Retinal pigment epithelial cell (primary cell): ENCODE measurements at regions not wholly inside any gene's neighbourhood (a gene's known extent, or its start where the extent isn't known, plus 50 kb on each side); places are given as distances from the start of the nearest gene placed in this dataset.

Source experiments
- DNase-seq: peaks from one replicate; pipeline ENCODE4 v3.0.0-alpha.2; 2010; ENCODE audit warnings: low read depth
- H3K4me3 ChIP-seq: 2 replicates; pipeline ENCODE4 v1.5.1; 2011; ENCODE audit warnings: mild to moderate bottlenecking, low read length, control low read depth, moderate library complexity
- TF ChIP-seq, protein P1 (sequence below): conservative IDR thresholded peaks from 2 replicates; pipeline ENCODE4 v1.5.1; 2011; ENCODE audit warnings: low read depth, low read length, control low read depth, inconsistent platforms

DNA sequence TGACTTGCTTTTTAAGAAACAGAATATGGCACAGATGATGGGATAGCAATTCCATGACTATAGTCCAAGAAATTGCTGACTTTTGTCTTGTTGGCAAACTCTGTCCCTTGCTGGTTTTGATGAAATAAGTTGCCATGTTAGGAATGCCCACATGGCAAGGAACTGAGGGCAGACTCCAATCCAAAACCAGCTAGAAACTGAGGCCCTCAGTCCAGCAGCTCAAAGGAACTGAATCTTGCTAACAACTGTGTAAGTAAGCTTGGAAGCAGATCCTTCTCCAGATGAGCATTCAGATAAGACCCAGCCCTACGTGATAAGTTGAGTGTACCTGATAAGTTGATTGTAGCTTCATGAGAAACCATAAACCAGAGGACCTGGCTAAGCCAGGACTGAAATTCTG, 64.3 kb upstream of the BMPER start:
- TF ChIP-seq, protein P1, sequence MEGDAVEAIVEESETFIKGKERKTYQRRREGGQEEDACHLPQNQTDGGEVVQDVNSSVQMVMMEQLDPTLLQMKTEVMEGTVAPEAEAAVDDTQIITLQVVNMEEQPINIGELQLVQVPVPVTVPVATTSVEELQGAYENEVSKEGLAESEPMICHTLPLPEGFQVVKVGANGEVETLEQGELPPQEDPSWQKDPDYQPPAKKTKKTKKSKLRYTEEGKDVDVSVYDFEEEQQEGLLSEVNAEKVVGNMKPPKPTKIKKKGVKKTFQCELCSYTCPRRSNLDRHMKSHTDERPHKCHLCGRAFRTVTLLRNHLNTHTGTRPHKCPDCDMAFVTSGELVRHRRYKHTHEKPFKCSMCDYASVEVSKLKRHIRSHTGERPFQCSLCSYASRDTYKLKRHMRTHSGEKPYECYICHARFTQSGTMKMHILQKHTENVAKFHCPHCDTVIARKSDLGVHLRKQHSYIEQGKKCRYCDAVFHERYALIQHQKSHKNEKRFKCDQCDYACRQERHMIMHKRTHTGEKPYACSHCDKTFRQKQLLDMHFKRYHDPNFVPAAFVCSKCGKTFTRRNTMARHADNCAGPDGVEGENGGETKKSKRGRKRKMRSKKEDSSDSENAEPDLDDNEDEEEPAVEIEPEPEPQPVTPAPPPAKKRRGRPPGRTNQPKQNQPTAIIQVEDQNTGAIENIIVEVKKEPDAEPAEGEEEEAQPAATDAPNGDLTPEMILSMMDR: no peak
- no peak for DNase-seq
- H3K4me3 ChIP-seq: no peak overlapping the region

DNA sequence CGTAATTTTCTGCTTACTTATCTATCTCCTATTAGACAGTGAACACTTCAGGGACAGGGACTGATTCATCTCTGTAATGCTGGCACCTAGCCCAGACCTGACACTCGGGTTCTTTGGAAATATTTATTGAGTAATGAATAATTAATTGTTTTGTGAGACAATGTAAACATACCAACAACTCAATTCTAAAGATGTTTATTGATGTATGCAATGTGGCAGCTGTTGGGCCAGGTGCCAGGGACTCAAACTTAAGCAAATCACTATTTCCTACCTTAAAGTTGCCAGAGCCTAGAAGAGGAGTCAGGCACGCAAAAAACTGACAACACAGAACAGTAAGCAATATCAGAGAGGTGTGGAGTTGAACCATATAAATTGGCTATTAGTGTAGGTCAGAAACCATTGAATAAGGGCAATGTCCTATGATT, 63.6 kb upstream of the BMPER start:
- no peak overlapping the region for H3K4me3 ChIP-seq
- TF ChIP-seq, protein P1: no peak
- no peak for DNase-seq

DNA sequence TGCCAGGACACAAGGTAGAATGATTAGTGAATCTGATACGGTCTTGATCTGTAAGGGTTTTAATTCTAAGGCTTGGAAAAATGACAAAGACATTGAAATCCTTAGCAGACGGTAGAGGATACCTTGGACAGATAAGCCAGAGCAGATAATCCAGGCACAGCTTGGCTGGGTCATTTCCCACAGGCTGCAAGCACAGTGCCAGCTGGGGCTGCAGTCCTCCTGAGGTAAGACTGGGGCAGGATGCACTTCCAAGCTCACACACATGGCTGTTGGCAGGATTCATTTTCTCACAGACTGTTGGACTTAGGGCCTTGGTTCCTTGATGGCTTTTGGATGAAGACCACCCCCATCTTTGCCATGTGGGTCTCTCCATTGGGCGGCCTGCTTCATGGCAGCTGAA, 63.2 kb upstream of the BMPER start:
- DNase-seq: no peak
- TF ChIP-seq, protein P1: no peak
- no peak overlapping the region for H3K4me3 ChIP-seq

DNA sequence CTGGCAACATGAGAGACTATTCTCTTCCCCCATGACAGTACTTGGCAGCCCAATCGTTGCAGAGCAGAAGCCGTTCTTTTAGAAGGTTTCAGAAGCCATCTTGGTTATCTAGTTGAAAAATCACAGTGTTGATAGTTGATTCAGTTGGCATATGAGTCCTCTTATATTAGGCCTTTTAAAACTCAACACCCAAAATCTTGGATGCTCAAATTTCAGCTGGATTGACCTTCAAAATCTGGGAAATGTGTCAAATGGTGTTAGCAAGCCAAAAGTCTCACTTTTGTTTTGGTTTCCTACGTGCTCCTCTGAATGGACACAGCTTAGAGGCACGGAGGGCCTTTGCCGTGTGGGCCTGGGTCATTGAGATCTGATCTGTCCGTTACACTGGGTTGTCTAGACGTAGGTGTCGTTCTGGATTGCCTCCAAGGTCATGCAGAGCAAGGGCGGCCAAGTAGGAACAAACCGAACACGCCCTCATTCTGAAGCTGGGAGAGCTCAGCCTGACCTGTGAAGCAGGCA, 59.3 kb upstream of the BMPER start:
- TF ChIP-seq, protein P1: no peak
- H3K4me3 ChIP-seq: no peak overlapping the region
- DNase-seq: no peak

DNA sequence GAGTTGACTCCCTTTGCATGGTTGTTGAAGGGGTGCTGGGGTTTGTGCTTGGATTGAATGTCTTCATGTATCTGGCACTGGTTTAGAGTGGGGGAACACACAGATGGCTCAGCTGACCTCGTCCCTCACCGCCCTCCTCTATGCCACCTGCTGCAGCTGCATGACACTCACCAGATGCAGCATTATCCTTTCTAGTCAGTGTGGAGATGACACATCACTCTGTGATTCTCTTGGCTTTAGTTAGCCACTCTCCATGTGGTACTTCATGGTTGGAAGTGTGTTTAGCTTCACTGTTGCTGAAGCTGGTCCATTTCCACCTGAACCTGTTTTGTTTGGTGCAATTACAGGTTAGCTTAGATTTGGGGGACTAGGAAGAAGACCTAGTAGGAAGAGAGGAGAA, 56.3 kb upstream of the BMPER start:
- TF ChIP-seq, protein P1: no peak
- DNase-seq: no peak
- no peak overlapping the region for H3K4me3 ChIP-seq

DNA sequence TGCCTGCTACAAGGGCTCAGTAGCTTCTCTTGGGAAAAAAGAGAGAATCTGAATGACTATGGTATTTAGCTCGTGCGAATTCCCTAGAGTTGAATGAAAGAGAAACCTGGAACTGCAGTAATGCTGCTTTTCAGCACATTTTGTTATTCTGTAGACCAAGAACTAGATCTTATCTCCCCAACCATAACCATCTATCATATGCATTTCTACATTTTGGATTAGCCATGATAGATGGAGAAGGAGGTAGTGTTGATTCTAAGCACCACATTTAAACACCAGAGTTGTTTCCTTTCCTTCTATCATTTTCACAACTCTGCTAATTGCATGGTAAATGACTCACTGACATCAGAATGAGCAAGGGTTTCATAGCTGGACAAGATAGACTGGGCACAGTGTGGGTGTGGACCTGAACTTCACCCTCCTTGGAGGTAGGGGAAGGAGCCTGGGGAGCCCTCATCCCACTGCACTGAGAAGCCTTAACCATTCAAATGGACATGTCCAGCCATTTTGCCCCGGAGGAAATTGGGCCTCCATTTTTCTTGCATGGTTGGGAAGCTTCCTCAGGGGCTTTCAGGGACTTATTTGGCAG, 55.3 kb upstream of the BMPER start:
- TF ChIP-seq, protein P1: no peak
- DNase-seq: no peak

DNA sequence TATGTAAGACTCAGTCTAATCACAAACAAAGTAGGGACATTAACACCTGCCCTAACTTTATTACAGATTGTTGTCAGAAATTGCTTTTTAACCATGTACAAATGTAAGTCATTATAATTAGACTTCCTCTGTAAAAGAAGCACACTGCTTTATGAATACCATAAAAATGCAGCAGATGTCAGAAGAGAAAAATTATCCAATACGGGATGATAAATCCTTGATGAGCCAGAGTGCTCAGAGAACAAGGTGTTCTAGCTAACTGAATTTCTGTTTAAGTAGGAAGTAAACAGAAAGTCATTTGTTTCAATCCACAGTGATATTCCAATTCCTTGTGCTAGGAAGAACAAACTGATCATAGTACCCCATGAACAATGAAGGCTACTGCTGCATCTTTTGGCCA, 54.6 kb upstream of the BMPER start:
- H3K4me3 ChIP-seq: no peak overlapping the region
- TF ChIP-seq, protein P1: no peak
- no peak for DNase-seq

More for the DNA sequence above, 55.3 kb upstream of the BMPER start:
- no peak overlapping the region for H3K4me3 ChIP-seq
